GM12864 (cell line): ENCODE measurements at regions not wholly inside any gene's neighbourhood (a gene's known extent, or its start where the extent isn't known, plus 50 kb on each side); places are given as distances from the start of the nearest gene placed in this dataset.

ENCODE experiments used
- DNase-seq: peaks from one replicate; pipeline ENCODE4 v3.0.0-alpha.2; 2011; ENCODE audit warnings: low read depth
- H3K4me3 ChIP-seq: 2 replicates; pipeline ENCODE4 v1.5.1; 2011; ENCODE audit warnings: mild to moderate bottlenecking, low read depth, low read length, control low read depth
- TF ChIP-seq, protein P1 (sequence below): IDR thresholded peaks from 2 replicates; pipeline ENCODE4 v1.5.1; 2011; ENCODE audit warnings: low read depth, mild to moderate bottlenecking, moderate library complexity, low read length, control low read depth, inconsistent platforms; ENCODE audit errors: missing control alignments

DNA sequence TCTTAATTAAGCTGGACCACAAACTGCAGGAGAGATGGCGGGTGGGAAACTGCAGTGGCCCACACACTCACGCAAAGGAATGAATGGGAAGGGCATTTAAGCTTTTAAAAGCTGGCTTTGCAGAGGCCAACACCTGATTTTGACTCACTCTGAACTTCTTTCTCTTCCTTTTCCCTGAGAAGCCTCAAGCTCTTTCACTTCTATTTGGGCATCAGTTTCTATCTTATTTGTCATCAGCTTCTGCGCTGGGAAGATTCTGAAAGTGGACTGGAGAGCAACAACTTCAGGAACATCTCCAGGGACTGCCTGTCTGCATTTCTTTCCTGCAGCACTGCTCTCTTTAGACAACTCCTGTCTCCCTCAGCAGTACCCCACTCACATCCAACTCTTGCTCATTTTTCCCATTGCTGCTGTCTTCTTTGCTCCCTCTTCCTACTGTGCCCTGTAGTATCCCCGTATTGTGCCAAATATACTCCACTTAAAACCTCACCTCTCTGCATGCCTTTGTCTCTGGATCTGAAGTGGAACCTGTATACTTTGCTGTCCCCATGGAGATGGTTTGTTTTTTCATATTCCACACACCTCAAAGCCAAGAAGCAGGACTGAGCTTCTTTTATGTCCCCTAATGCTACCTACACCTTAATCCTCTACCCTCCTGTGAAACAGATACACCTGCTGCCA, 143.3 kb upstream of the JUN start:
- DNase-seq: no peak
- TF ChIP-seq, protein P1, sequence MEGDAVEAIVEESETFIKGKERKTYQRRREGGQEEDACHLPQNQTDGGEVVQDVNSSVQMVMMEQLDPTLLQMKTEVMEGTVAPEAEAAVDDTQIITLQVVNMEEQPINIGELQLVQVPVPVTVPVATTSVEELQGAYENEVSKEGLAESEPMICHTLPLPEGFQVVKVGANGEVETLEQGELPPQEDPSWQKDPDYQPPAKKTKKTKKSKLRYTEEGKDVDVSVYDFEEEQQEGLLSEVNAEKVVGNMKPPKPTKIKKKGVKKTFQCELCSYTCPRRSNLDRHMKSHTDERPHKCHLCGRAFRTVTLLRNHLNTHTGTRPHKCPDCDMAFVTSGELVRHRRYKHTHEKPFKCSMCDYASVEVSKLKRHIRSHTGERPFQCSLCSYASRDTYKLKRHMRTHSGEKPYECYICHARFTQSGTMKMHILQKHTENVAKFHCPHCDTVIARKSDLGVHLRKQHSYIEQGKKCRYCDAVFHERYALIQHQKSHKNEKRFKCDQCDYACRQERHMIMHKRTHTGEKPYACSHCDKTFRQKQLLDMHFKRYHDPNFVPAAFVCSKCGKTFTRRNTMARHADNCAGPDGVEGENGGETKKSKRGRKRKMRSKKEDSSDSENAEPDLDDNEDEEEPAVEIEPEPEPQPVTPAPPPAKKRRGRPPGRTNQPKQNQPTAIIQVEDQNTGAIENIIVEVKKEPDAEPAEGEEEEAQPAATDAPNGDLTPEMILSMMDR: no peak

DNA sequence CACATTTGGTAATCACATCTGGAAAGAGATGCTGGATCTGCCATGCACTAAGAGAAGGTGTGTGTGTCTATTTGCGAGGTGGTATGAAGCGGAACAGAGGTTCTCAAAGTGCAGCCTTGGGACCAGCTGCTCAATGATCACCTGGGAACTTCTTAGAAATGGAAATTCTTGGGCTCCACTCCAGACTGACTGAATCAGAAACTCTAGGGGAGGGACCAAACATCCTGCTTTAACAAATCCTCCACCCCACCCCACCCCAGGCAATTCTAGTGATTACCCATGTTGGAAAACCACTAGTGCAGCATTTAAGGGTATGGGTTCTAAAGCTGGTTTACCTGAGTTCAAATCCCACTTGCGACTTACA, 143.9 kb upstream of the JUN start:
- no peak for DNase-seq
- TF ChIP-seq, protein P1: no peak

More for the DNA sequence above, 143.3 kb upstream of the JUN start:
- no peak overlapping the region for H3K4me3 ChIP-seq

DNA sequence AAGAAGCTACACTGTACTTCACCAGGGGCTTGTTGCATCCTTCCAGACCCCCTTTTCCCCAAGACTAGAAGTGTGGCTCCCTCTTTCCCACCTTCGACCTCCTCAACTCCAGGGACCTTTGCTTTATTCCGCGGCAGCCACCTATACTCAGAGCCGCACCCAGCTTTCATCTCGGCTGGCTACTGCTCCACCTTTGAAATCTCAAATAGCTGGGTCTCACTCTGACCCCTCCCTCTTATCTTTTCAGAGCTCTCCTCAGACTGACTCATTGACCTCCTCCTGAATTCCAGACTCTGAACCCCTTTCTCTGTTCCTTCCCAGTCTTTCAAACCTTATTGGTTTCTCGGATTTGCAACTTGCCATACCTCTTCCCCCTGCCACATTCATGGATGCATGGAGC, 144.7 kb upstream of the JUN start:
- TF ChIP-seq, protein P1: no peak
- DNase-seq: no peak
- no peak overlapping the region for H3K4me3 ChIP-seq

More for the DNA sequence above, 143.9 kb upstream of the JUN start:
- H3K4me3 ChIP-seq: no peak overlapping the region

GRCh38 chr1:58929671-58930325, 146.0 kb upstream of the JUN start:
- no peak for DNase-seq
- TF ChIP-seq, protein P1: no peak
- no peak overlapping the region for H3K4me3 ChIP-seq

DNA sequence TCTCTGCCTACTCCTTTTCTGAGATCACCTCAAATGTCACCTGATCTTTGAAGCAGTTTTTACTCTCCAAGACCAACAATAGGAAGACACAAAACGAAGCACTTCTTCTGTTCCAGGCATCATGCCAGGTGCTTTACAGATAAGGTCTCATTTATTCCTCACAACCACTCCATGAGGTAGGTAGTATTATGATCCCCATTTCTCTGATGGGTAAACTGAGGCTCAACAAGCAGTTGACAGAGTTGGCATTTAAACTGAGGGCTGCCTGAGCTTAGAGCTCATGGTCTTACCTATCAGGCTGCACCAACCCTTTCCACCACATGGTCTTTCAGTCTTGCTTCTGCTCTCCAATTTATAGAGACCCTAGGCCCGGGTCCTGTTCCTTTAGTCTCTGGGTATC, 147.2 kb upstream of the JUN start:
- TF ChIP-seq, protein P1: no peak

GRCh38 chr1:58931756-58932155, 147.9 kb upstream of the JUN start:
- DNase-seq: no peak
- TF ChIP-seq, protein P1: no peak
- no peak overlapping the region for H3K4me3 ChIP-seq

More for the DNA sequence above, 147.2 kb upstream of the JUN start:
- DNase-seq: no peak
- no peak overlapping the region for H3K4me3 ChIP-seq
